ENCODE measurements at regions not wholly inside any gene's neighbourhood (a gene's known extent, or its start where the extent isn't known, plus 50 kb on each side); places are given as distances from the start of the nearest gene placed in this dataset.

DNA sequence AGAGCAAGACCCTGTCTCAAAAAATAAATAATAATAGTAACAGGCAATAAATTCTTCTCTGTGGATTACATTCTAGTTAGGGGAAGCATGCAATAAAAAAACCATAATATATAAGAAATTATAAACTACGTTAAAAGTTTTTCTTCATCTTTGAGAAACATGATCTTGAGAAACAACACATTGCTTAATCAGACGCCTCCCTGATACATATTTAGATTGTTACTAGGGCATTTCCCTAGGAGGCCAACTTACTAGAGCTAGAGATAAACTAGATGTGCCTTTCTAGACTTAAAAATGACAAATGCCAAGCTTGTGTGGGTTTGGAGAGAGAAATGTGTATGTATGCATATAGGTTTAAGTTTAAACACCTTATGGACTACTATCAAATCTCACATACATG, 76.3 kb upstream of the GALNT5 start:
- CTCF ChIA-PET = interaction anchor here (1.5 kb wide), 1 partner anchor 12 kb away, joined by 6 read pairs; no protein-coding TSS in a partner anchor
- H3K4me1 Mint-ChIP-seq = peaks cover 20% of the 10 kb centered on the region
- ATAC-seq = no peak
- no peaks in the 10 kb centered on the region for H3K9me3 Mint-ChIP-seq (ENCODE audit: low read depth)
- H3K27me3 Mint-ChIP-seq = peaks cover 4% of the 10 kb centered on the region
- DNase-seq = no peak
- no peak overlapping the region for H3K4me3 Mint-ChIP-seq
- no peak overlapping the region for H3K27ac Mint-ChIP-seq
- peaks cover 2% of the 10 kb centered on the region for H3K36me3 Mint-ChIP-seq

DNA sequence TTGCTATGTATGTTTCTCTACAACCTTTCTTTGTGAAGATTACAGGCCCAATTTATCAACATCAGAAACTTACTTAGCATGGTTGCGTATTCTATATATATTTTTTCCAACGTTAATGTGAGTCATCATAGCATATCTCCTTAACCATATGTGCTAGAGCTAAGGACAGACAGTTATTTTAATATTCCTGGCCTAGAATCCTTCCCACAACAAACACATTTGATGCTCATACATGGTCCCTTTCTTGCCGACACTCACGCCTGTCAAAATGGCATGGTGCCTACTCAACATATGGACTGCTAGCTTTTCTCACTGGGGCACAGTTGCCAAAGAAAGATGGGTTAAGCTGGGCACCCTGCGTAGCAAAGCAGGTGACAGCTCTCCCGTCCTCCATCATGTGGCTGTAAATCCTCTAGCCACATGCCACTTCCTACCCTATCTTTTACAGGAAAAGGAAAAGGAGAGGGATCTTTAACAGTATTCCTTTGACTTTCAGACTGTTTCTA, 75.2 kb upstream of the GALNT5 start:
- no peak overlapping the region for H3K27ac Mint-ChIP-seq
- H3K4me3 Mint-ChIP-seq = no peak overlapping the region
- peaks cover 20% of the 10 kb centered on the region for H3K4me1 Mint-ChIP-seq
- DNase-seq (no peak), ATAC-seq (no peak)
- peaks cover 4% of the 10 kb centered on the region for H3K27me3 Mint-ChIP-seq
- peaks cover 2% of the 10 kb centered on the region for H3K36me3 Mint-ChIP-seq
- no peaks in the 10 kb centered on the region for H3K9me3 Mint-ChIP-seq (ENCODE audit: low read depth)
- CTCF ChIA-PET = interaction anchor here (1.5 kb wide), 1 partner anchor 11 kb away, joined by 6 read pairs; no protein-coding TSS in a partner anchor

DNA sequence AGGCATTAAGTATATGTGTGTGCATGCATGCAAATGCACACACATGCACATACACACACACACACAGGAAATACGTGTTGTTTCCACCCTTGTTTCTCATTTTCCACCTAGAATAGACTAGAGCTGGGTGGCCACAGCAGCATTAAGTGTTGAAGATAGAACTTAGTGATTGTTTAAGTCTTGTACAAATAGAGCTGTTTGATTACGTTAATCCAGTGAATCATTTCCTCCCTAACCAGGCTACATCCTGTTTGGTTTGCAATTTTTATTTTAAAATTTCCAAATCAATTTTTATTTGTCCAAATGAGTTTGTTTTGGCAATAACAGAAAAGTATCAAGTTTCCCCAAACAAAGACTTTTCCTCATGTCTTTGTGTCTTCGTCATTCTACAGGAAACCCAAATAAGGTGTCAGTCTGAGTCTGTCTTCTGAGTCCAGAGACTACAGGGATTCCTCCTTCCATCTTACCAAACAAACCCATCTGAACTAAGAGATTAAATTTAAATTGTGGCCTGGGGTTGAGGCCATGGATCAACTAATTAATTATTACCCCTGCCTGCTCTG, 74.6 kb upstream of the GALNT5 start:
- H3K27me3 Mint-ChIP-seq = peaks cover 4% of the 10 kb centered on the region
- DNase-seq = no peak
- no peak overlapping the region for H3K4me3 Mint-ChIP-seq
- H3K4me1 Mint-ChIP-seq = peaks cover 20% of the 10 kb centered on the region
- H3K9me3 Mint-ChIP-seq (ENCODE audit: low read depth) = no peaks in the 10 kb centered on the region
- H3K27ac Mint-ChIP-seq = no peak overlapping the region
- peaks cover 2% of the 10 kb centered on the region for H3K36me3 Mint-ChIP-seq
- CTCF ChIA-PET = interaction anchor here (1.4 kb wide), 1 partner anchor 11 kb away, joined by 4 read pairs; no protein-coding TSS in a partner anchor
- ATAC-seq = peak; percentile 71

DNA sequence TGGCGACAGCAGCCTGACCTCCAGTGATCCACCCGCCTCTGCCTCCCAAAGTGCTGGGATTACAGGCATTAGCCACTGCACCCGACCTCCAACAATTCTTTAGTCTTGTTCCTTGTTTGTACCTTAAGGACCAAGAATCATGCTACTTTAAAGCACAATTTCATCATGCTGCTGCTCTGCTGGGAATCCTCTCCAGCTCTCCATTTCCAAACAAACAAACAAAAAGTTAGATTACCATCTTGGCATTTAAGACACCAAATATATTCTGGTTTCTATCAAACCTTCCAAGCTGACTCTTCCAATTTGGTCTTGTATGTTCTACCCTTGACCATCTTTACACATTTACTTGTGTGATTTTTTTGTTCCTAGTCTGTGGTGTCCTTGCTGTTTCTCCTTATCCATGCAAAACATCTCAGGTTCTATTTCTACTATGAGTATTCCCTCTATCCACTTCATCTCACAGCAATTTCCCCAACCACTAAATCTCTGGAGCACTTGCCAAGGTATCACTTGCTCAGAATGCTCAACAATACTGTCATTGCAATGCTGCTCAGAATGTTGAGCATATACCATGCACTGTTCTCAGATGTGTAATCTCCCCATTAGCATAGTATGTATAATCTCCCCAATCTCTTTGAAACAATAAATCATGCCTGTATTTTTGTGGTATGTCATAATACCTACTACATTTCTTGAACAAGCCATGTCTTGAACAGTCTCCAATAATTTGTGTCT, 73.2 kb upstream of the GALNT5 start:
- H3K4me1 Mint-ChIP-seq = peaks cover 20% of the 10 kb centered on the region
- H3K36me3 Mint-ChIP-seq = peaks cover 2% of the 10 kb centered on the region
- DNase-seq = no peak
- no peaks in the 10 kb centered on the region for H3K27me3 Mint-ChIP-seq
- CTCF ChIA-PET = interaction anchor here (1.4 kb wide), 1 partner anchor 9 kb away, joined by 4 read pairs; no protein-coding TSS in a partner anchor
- H3K4me3 Mint-ChIP-seq = no peak overlapping the region
- ATAC-seq = no peak
- H3K9me3 Mint-ChIP-seq (ENCODE audit: low read depth) = no peaks in the 10 kb centered on the region
- no peak overlapping the region for H3K27ac Mint-ChIP-seq

DNA sequence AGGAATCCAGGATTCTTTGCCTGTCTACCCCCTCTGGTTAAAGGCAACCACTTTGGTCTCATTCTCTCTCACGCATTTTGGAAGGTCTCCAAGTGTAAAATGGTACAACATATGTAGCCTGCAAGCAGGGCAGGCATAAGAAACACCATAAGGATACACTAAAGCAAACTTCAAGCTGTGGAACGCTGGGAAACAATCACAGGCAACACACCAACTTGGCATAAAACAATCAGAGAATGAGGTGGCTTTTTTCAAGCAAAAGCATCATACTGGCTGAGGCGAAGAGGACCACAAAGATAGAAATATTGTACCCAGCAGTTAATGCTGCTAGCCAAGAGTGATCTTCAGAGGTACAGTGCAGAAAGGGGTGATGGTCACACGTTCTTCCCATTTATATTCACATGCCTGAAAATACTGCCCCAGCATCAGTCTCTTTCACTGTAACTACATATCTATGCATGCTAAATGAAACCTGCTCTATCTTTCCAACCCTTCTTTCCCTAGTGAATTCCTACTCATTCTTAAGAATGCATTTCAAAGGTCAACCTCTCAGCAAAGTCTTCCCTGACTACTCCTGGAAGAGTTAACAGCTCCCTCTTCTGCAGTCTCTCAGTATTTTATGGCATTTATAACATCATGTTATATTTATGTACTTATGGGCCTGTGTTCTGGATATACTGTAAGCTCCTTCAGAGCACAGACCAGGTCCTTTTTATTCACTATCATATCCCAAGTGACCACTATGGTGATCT, 71.9 kb upstream of the GALNT5 start:
- ATAC-seq = no peak
- H3K27ac Mint-ChIP-seq = no peak overlapping the region
- CTCF ChIA-PET = no interaction called here
- H3K36me3 Mint-ChIP-seq = peaks cover 2% of the 10 kb centered on the region
- H3K27me3 Mint-ChIP-seq = no peaks in the 10 kb centered on the region
- no peaks in the 10 kb centered on the region for H3K9me3 Mint-ChIP-seq (ENCODE audit: low read depth)
- no peak overlapping the region for H3K4me3 Mint-ChIP-seq
- peaks cover 20% of the 10 kb centered on the region for H3K4me1 Mint-ChIP-seq
- DNase-seq = no peak

DNA sequence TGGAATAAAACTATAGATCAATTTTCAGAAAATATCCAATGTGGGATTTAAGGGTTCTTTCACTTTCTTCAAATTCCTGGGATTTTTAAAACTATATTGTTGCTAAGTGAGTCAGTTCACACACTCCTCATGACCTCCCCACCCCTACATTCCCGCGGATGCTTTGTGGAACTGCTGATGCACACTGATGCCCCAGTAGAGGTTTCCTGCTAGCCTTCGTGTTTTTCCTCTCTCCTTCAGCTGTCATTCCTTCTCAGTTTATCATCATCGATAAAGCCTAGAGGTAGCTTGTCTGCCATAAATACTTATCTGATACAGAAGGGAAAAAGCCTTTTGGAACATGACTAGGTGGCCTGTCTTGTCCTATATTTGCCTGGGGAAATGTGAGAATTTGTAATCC, 67.4 kb upstream of the GALNT5 start:
- H3K27me3 Mint-ChIP-seq = peaks cover 4% of the 10 kb centered on the region

DNA sequence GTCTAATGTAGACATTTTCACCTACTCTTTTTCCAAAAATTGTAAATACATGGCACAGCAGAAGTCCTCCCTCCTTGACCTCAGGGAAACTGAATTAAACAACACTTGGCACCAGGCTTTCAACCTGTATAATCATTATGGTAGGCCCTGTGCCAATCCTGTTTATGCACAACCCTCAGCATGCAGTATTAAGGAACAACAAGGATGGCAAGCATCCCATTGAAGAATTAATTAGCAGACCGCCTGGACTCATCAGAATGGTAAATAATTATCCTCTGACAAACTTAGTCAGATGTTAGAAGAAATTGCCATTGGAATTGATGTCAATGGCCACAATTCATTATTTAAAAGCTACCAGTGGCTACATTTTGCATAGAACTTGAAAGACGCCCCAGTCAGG, 66.3 kb upstream of the GALNT5 start:
- H3K27me3 Mint-ChIP-seq = peaks cover 6% of the 10 kb centered on the region
- ATAC-seq = no peak
- H3K4me1 Mint-ChIP-seq = peaks cover 12% of the 10 kb centered on the region
- H3K4me3 Mint-ChIP-seq = no peak overlapping the region
- CTCF ChIA-PET = no interaction called here
- no peak for DNase-seq
- H3K27ac Mint-ChIP-seq = no peak overlapping the region
- no peaks in the 10 kb centered on the region for H3K9me3 Mint-ChIP-seq (ENCODE audit: low read depth)
- H3K36me3 Mint-ChIP-seq = no peaks in the 10 kb centered on the region

More for the DNA sequence above, 67.4 kb upstream of the GALNT5 start:
- Mint-ChIP-seq H3K9me3 (ENCODE audit: low read depth) (no peaks in the 10 kb centered on the region), H3K27ac (no peak overlapping the region), H3K4me3 (no peak overlapping the region), H3K4me1 (peaks cover 16% of the 10 kb centered on the region), H3K36me3 (no peaks in the 10 kb centered on the region)
- CTCF ChIA-PET = no interaction called here
- ATAC-seq (no peak), DNase-seq (no peak)

DNA sequence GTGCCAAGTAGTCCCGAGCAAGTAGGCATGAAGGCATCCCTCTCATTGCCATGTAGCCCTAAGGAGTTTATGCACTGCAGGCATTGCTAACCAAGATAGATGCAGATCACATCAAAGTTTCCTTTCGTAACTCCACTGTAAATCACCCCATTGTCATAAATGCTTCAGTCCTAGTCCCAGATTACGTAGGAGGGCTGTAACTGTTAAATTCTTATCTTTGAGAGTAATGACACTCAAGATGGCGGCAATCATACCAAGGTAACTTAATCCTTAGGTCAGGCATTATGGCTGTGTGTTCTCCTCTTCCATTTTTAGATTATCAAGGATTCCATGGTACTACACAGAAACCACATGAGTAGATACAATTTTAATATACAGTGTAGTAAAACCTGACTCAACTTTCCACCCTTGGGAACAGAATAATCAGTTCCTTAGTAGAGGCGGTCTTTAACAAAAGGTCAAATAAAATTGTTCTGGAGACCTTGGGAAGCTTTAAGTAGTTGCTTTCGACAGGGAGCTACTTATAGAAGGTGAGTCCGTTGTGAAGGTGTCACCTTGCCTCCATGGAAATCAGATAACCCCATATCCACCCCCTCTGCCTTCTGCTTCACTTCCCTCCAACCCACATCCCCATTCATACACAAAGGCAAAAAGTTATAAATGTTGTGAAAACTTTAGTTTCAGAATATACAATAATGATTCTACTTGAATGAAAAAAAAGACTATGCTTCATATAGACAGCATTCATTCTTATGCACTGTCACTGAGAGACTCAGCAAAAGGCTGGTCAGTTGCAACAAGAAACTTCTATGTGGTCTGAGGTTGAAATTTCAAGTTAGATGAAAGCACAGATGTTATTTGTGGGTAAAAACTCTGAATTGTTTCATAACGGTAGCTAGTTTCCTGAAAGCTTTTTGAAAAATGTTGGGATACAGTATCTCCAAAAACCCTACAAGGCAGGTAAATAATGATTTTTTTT, 64.8 kb upstream of the GALNT5 start:
- Mint-ChIP-seq H3K27ac (no peak overlapping the region), H3K36me3 (no peaks in the 10 kb centered on the region), H3K4me1 (peaks cover 12% of the 10 kb centered on the region), H3K27me3 (peaks cover 12% of the 10 kb centered on the region), H3K9me3 (ENCODE audit: low read depth) (no peaks in the 10 kb centered on the region), H3K4me3 (no peak overlapping the region)
- DNase-seq (no peak), ATAC-seq (no peak)
- CTCF ChIA-PET = interaction anchor here (1.0 to 2.7 kb wide), 4 partner anchors 9 to 139 kb away, joined by 3 to 6 read pairs (median 4); no protein-coding TSS in a partner anchor

DNA sequence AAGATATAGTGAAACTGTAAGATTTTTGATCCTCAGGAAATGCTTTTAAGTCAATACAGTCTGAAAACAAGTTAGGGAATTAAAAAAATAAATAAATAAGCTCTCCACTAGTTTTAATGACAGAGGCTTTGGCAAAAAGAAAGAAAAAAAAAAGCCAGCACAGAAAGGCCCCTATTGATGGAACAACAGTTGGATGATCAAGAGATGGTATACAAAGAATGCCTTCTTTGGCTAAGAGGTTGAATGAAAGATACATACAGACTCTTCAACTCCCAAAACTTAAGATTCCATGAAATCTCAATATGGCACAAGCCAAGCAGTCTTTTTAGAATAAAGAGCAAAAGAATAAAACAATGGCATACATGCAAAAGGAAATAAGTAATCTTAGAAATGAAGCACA, 64.0 kb upstream of the GALNT5 start:
- DNase-seq (no peak), ATAC-seq (no peak)
- H3K36me3 Mint-ChIP-seq = no peaks in the 10 kb centered on the region
- H3K27me3 Mint-ChIP-seq = peaks cover 12% of the 10 kb centered on the region
- no peak overlapping the region for H3K27ac Mint-ChIP-seq
- H3K4me1 Mint-ChIP-seq = peaks cover 12% of the 10 kb centered on the region
- H3K9me3 Mint-ChIP-seq (ENCODE audit: low read depth) = no peaks in the 10 kb centered on the region
- no peak overlapping the region for H3K4me3 Mint-ChIP-seq
- CTCF ChIA-PET = interaction anchor here (1.0 to 2.7 kb wide), 5 partner anchors 10 to 859 kb away, joined by 3 to 6 read pairs (median 3); no protein-coding TSS in a partner anchor

DNA sequence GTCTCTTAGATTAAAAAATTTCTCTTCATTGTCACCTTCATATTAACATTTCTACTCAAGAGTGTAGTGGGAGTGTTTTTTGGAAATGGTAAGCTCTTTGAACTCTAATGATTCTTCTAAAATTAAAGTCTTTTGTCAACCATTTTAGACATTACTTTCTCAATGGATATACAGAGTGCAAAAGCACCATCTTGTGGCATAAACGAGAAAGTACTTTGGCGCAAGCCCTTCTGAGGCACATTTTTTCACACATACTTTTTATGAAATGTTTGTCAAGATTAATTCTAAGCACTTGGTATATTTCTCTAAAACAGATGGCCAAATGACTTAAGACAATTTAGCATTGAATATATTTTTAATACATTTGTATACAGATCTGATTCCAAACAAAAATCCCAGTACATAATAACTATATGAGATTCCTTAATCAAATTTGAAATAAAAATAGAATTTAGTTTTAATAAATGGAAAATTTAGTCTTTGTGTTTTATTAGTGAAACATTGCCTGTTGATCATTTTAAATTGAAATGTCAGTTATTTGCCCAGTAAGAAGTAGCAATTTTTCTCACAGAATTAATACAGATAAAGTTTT, 63.3 kb upstream of the GALNT5 start:
- no peak overlapping the region for H3K4me3 Mint-ChIP-seq
- H3K27ac Mint-ChIP-seq = no peak overlapping the region
- H3K27me3 Mint-ChIP-seq = peaks cover 12% of the 10 kb centered on the region
- no peaks in the 10 kb centered on the region for H3K9me3 Mint-ChIP-seq (ENCODE audit: low read depth)
- CTCF ChIA-PET = interaction anchor here (1.0 to 2.7 kb wide), 5 partner anchors 11 to 860 kb away, joined by 3 to 6 read pairs (median 3); no protein-coding TSS in a partner anchor
- ATAC-seq (peak; percentile 45), DNase-seq (peak; percentile 44)
- H3K4me1 Mint-ChIP-seq = peaks cover 12% of the 10 kb centered on the region
- H3K36me3 Mint-ChIP-seq = no peaks in the 10 kb centered on the region

DNA sequence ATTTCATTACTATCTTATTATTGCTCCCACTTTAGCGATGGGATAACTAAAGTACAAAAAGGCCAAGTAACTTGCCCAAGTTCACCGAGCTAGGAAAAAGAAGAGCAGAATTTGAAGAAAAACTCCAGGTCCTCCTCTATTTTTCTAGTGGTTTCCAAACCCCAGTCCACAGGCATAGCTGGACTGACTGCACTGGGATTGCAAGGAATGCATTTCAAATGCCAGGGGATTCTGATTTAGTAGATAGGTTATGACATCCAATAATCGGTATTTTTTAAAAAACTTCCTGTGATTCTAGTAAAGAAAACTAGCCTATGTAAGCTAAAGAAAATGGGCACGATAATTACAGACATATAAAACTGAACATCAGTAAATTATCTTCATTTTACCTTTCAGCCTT, 62.7 kb upstream of the GALNT5 start:
- H3K27me3 Mint-ChIP-seq = peaks cover 12% of the 10 kb centered on the region
- H3K4me3 Mint-ChIP-seq = no peak overlapping the region
- CTCF ChIA-PET = no interaction called here
- H3K27ac Mint-ChIP-seq = no peak overlapping the region
- H3K9me3 Mint-ChIP-seq (ENCODE audit: low read depth) = no peaks in the 10 kb centered on the region
- ATAC-seq (no peak), DNase-seq (no peak)
- H3K36me3 Mint-ChIP-seq = no peaks in the 10 kb centered on the region
- peaks cover 12% of the 10 kb centered on the region for H3K4me1 Mint-ChIP-seq

DNA sequence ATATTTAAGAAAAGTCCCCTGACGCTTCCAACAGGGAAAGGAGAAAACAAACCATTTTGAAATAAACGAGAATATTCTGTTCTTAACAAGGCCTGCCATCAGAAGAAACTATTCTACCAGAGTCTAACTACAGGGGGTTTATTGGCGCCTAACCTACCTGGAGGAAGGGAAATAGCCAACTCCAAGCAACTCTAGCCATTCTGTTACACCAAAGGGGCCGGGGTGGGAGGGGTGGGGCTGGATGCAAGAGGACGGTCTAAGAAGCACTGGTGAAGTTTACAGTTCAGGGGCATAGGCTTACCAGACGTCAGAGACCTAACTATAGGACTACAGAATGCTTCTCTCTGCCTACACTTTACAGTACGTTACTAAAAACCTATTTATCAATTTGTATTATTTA, 60.5 kb upstream of the GALNT5 start:
- Mint-ChIP-seq H3K4me1 (peaks cover 12% of the 10 kb centered on the region), H3K4me3 (no peak overlapping the region), H3K9me3 (ENCODE audit: low read depth) (no peaks in the 10 kb centered on the region), H3K27ac (no peak overlapping the region), H3K27me3 (peaks cover 12% of the 10 kb centered on the region), H3K36me3 (no peaks in the 10 kb centered on the region)
- ATAC-seq (no peak), DNase-seq (no peak)
- CTCF ChIA-PET = no interaction called here
